ENCODE measurements at regions not wholly inside any gene's neighbourhood (a gene's known extent, or its start where the extent isn't known, plus 50 kb on each side); places are given as distances from the start of the nearest gene placed in this dataset.
"Not testable (repeated sequence)": the region's sequence is repeated elsewhere in the genome, so short reads cannot be mapped to it uniquely, and the experiment has no call there.

- Histone ChIP-seq H3K36me3 (ENCODE audit: insufficient read depth, low read length) (no peaks in the 10 kb centered on the region), H3K27ac (ENCODE audit: low read depth in 1 of 2, low read length in 2 of 2) (no peak overlapping the region), H3K9me3 (ENCODE audit: control insufficient read depth in 1 of 2, insufficient read depth in 1 of 2, low read length in 2 of 2) (peaks cover 0 to 6% of the 10 kb centered on the region in 2 experiments), H3K4me1 (ENCODE audit: insufficient read depth, low read length) (no peaks in the 10 kb centered on the region), H3K27me3 (ENCODE audit: control insufficient read depth in 1 of 2, insufficient read depth in 2 of 2, low read length in 2 of 2) (no peaks in the 10 kb centered on the region), H3K4me3 (ENCODE audit: low read length) (no peak overlapping the region)
- ATAC-seq (ENCODE audit: poor library complexity), result no peak
- intact Hi-C loops (cut with DNase I, micrococcal nuclease), result no loop called here
- CTCF ChIA-PET, result no interaction called here
- H3K4me1 Mint-ChIP-seq (ENCODE audit: low read depth), result no peaks in the 10 kb centered on the region
- H3K9me3 Mint-ChIP-seq, result peaks cover 23% of the 10 kb centered on the region
- H3K27ac Mint-ChIP-seq, result no peak overlapping the region
- no peak for TF ChIP-seq CTCF (IDR thresholded peaks at IDR 0.05)
- no peaks in the 10 kb centered on the region for H3K36me3 Mint-ChIP-seq (ENCODE audit: low read depth)
- POLR2A ChIA-PET, result no interaction called here
- no peak overlapping the region for H3K4me3 Mint-ChIP-seq
- no peak for DNase-seq
- H3K27me3 Mint-ChIP-seq, result no peaks in the 10 kb centered on the region
These were observed 215.6 kb downstream of the FOXG1 start for GRCh38 chr14:28982228-28982627.

- no peaks in the 10 kb centered on the region for H3K36me3 Mint-ChIP-seq (ENCODE audit: low read depth)
- Histone ChIP-seq H3K4me3 (ENCODE audit: low read length) (no peak overlapping the region), H3K9me3 (ENCODE audit: control insufficient read depth in 1 of 2, insufficient read depth in 1 of 2, low read length in 2 of 2) (peaks cover 0 to 6% of the 10 kb centered on the region in 2 experiments), H3K27me3 (ENCODE audit: control insufficient read depth in 1 of 2, insufficient read depth in 2 of 2, low read length in 2 of 2) (no peaks in the 10 kb centered on the region), H3K36me3 (ENCODE audit: insufficient read depth, low read length) (no peaks in the 10 kb centered on the region), H3K27ac (ENCODE audit: low read depth in 1 of 2, low read length in 2 of 2) (no peak overlapping the region), H3K4me1 (ENCODE audit: insufficient read depth, low read length) (no peaks in the 10 kb centered on the region)
- DNase-seq (no peak), ATAC-seq (ENCODE audit: poor library complexity) (no peak)
- intact Hi-C loops (cut with DNase I, micrococcal nuclease), result no loop called here
- TF ChIP-seq CTCF (IDR thresholded peaks at IDR 0.05), result no peak
- no peak overlapping the region for H3K27ac Mint-ChIP-seq
- ChIA-PET CTCF (no interaction called here), POLR2A (no interaction called here)
- no peaks in the 10 kb centered on the region for H3K4me1 Mint-ChIP-seq (ENCODE audit: low read depth)
- no peak overlapping the region for H3K4me3 Mint-ChIP-seq
- H3K27me3 Mint-ChIP-seq, result no peaks in the 10 kb centered on the region
- peaks cover 22% of the 10 kb centered on the region for H3K9me3 Mint-ChIP-seq
These were observed 216.7 kb downstream of the FOXG1 start for GRCh38 chr14:28983279-28983678.

GRCh38 chr14:28987516-28987915, 220.9 kb downstream of the FOXG1 start:
- no peaks in the 10 kb centered on the region for H3K36me3 Mint-ChIP-seq (ENCODE audit: low read depth)
- no peak for DNase-seq
- H3K36me3 ChIP-seq (ENCODE audit: insufficient read depth, low read length), result no peaks in the 10 kb centered on the region
- H3K27me3 Mint-ChIP-seq, result no peaks in the 10 kb centered on the region
- H3K27ac Mint-ChIP-seq, result no peak overlapping the region
- H3K27me3 ChIP-seq (ENCODE audit: control insufficient read depth in 1 of 2, insufficient read depth in 2 of 2, low read length in 2 of 2), result no peaks in the 10 kb centered on the region
- POLR2A ChIA-PET, result no interaction called here
- H3K9me3 ChIP-seq (ENCODE audit: control insufficient read depth in 1 of 2, insufficient read depth in 1 of 2, low read length in 2 of 2), result peaks cover 6 to 8% of the 10 kb centered on the region in 2 experiments
- no peak overlapping the region for H3K4me3 Mint-ChIP-seq
- H3K4me3 ChIP-seq (ENCODE audit: low read length), result no peak overlapping the region
- ATAC-seq (ENCODE audit: poor library complexity), result no peak
- no peak overlapping the region for H3K27ac ChIP-seq (ENCODE audit: low read depth in 1 of 2, low read length in 2 of 2)
- CTCF ChIA-PET, result no interaction called here
- H3K4me1 Mint-ChIP-seq (ENCODE audit: low read depth), result no peaks in the 10 kb centered on the region
- no peak for TF ChIP-seq CTCF (IDR thresholded peaks at IDR 0.05)
- intact Hi-C loops (cut with DNase I, micrococcal nuclease), result no loop called here
- no peaks in the 10 kb centered on the region for H3K4me1 ChIP-seq (ENCODE audit: insufficient read depth, low read length)
- H3K9me3 Mint-ChIP-seq, result peaks cover 12% of the 10 kb centered on the region

- H3K27me3 ChIP-seq (ENCODE audit: control insufficient read depth in 1 of 2, insufficient read depth in 2 of 2, low read length in 2 of 2); ATAC-seq (ENCODE audit: poor library complexity); H3K27ac Mint-ChIP-seq; intact Hi-C loops (cut with DNase I, micrococcal nuclease); H3K27me3 Mint-ChIP-seq; H3K9me3 ChIP-seq (ENCODE audit: control insufficient read depth in 1 of 2, insufficient read depth in 1 of 2, low read length in 2 of 2); H3K36me3 ChIP-seq (ENCODE audit: insufficient read depth, low read length); DNase-seq; H3K4me3 Mint-ChIP-seq; POLR2A ChIA-PET; H3K27ac ChIP-seq (ENCODE audit: low read depth in 1 of 2, low read length in 2 of 2); CTCF ChIA-PET; H3K4me1 Mint-ChIP-seq (ENCODE audit: low read depth); H3K4me3 ChIP-seq (ENCODE audit: low read length); H3K4me1 ChIP-seq (ENCODE audit: insufficient read depth, low read length); H3K36me3 Mint-ChIP-seq (ENCODE audit: low read depth): not testable (repeated sequence)
- H3K9me3 Mint-ChIP-seq, result peaks cover 12% of the 10 kb centered on the region
These were observed 230.6 kb downstream of the FOXG1 start for GRCh38 chr14:28997196-28997595.
